H1 (cell line): ENCODE measurements at regions not wholly inside any gene's neighbourhood (a gene's known extent, or its start where the extent isn't known, plus 50 kb on each side); places are given as distances from the start of the nearest gene placed in this dataset.

Source experiments
- CTCF ChIA-PET: fragments of 300-600 bp; sonication (Branson Sonifier 250); formaldehyde crosslinking; loops from one replicate; lab custom pipeline; 2021; ENCODE audit not compliant: partially characterized antibody; lab: Charles Lee
- POLR2A ChIA-PET: fragments of 300-600 bp; sonication (Branson Sonifier 250); formaldehyde crosslinking; loops from one replicate; lab custom pipeline; 2021; ENCODE audit warnings: inconsistent platforms; ENCODE audit not compliant: partially characterized antibody; lab: Charles Lee
- DNase-seq, 2 experiments: peaks; one replicate each; pipeline versions ENCODE4 v3.0.0 to v3.0.0-alpha.2; 2010 to 2022; ENCODE audit warnings: low spot score in 2 of 2, low read depth in 1 of 2, mixed read lengths in 1 of 2
- FAIRE-seq: peaks from 2 replicates; lab custom pipeline; 2011; peaks lifted over from hg19 to GRCh38; lab: Jason Lieb, UNC
- H2AFZ ChIP-seq: 2 replicates; pipeline ENCODE4 v1.8.1; 2012; ENCODE audit warnings: low read length, inconsistent platforms
- H2AK5ac ChIP-seq: 2 replicates; pipeline ENCODE4 v1.6.1; 2013; ENCODE audit warnings: low read depth, low read length
- H2BK120ac ChIP-seq: replicated peaks from 2 replicates; pipeline ENCODE3; 2013; ENCODE audit warnings: low read depth, low read length, inconsistent platforms
- H2BK12ac ChIP-seq: 2 replicates; pipeline ENCODE4 v1.6.1; 2013; ENCODE audit warnings: low read depth, low read length
- H2BK15ac ChIP-seq: 2 replicates; pipeline ENCODE4 v1.6.1; 2013; ENCODE audit warnings: low read length
- H2BK20ac ChIP-seq: 2 replicates; pipeline ENCODE4 v1.6.1; 2013; ENCODE audit warnings: low read length
- H2BK5ac ChIP-seq: 2 replicates; pipeline ENCODE4 v1.6.1; 2013; ENCODE audit warnings: low read depth, low read length
- H3K14ac ChIP-seq: 2 replicates; pipeline ENCODE4 v1.6.1; 2013; ENCODE audit warnings: inconsistent platforms; ENCODE audit not compliant: insufficient read length
- H3K18ac ChIP-seq: 2 replicates; pipeline ENCODE4 v1.6.1; 2013; ENCODE audit warnings: low read length; ENCODE audit errors: extremely low read depth
- H3K23ac ChIP-seq: 2 replicates; pipeline ENCODE4 v1.6.1; 2013; ENCODE audit warnings: inconsistent platforms; ENCODE audit not compliant: insufficient read length
- H3K23me2 ChIP-seq: 2 replicates; pipeline ENCODE4 v1.6.1; 2013; ENCODE audit warnings: low read depth, low read length
- H3K27ac ChIP-seq: 2 replicates; pipeline ENCODE4 v1.6.1; 2011; ENCODE audit warnings: low read depth, low read length, inconsistent platforms
- H3K27me3 ChIP-seq, 4 experiments: replicated peaks in 1 of 4; 1 replicate in 1 of 4; 2 replicates in 3 of 4; pipeline versions ENCODE4 v1.6.1 to v1.8.1; 2011 to 2013; ENCODE audit warnings: low read length in 3 of 4, mild to moderate bottlenecking in 3 of 4, inconsistent platforms in 2 of 4, mixed read lengths in 2 of 4, moderate library complexity in 1 of 4; ENCODE audit not compliant: control insufficient read depth in 3 of 4, insufficient read depth in 3 of 4; ENCODE audit errors: extremely low read depth in 1 of 4
- H3K36me3 ChIP-seq, 4 experiments: 2 replicates each; pipeline versions ENCODE4 v1.6.1 to v1.8.1; 2011 to 2013; ENCODE audit warnings: mild to moderate bottlenecking in 4 of 4, low read length in 3 of 4, moderate library complexity in 2 of 4, control low read depth in 1 of 4, inconsistent platforms in 1 of 4; ENCODE audit not compliant: insufficient read depth in 4 of 4, control insufficient read depth in 2 of 4
- H3K4ac ChIP-seq: replicated peaks from 2 replicates; pipeline ENCODE3; 2013; ENCODE audit warnings: low read length, low read depth, mixed read lengths, inconsistent platforms; ENCODE audit not compliant: insufficient read length
- H3K4me1 ChIP-seq, 4 experiments: replicated peaks in 1 of 4; 1 replicate in 1 of 4; 2 replicates in 3 of 4; pipeline versions ENCODE4 v1.6.1 to v1.8.1; 2011 to 2013; ENCODE audit warnings: low read length in 3 of 4, inconsistent platforms in 2 of 4, mixed read lengths in 1 of 4; ENCODE audit not compliant: insufficient read depth in 4 of 4, control insufficient read depth in 3 of 4
- H3K4me2 ChIP-seq, 2 experiments: 2 replicates each; pipeline versions ENCODE4 v1.6.1 to v1.8.1; 2011 to 2013; ENCODE audit warnings: low read depth in 2 of 2, low read length in 2 of 2, control low read depth in 1 of 2, inconsistent platforms in 1 of 2, mild to moderate bottlenecking in 1 of 2; ENCODE audit not compliant: insufficient read depth in 1 of 2
- H3K4me3 ChIP-seq, 4 experiments: fragments of 200-600, 300-600 bp in 1 of 4; sonication (generic), shearing (Covaris generic), sonication (Bioruptor Twin) in 1 of 4; 2 replicates each; pipeline versions ENCODE4 v1.5.1 to v1.8.1; 2011 to 2016; ENCODE audit warnings: low read length in 4 of 4, low read depth in 3 of 4, control low read depth in 2 of 4, inconsistent platforms in 2 of 4, mild to moderate bottlenecking in 2 of 4, mixed read lengths in 1 of 4, moderate library complexity in 1 of 4; ENCODE audit not compliant: insufficient read depth in 2 of 4; ENCODE audit errors: extremely low read depth in 1 of 4
- H3K56ac ChIP-seq: replicated peaks from 2 replicates; pipeline ENCODE3; 2013; ENCODE audit warnings: low read depth, mild to moderate bottlenecking, mixed read lengths, low read length, inconsistent platforms; ENCODE audit not compliant: insufficient read length
- H3K79me1 ChIP-seq: 2 replicates; pipeline ENCODE4 v1.6.1; 2013; ENCODE audit warnings: low read depth, low read length, control low read depth
- H3K79me2 ChIP-seq, 2 experiments: 2 replicates each; pipeline versions ENCODE4 v1.6.1 to v1.8.1; 2012 to 2013; ENCODE audit warnings: low read length in 2 of 2, mild to moderate bottlenecking in 2 of 2, inconsistent platforms in 1 of 2; ENCODE audit not compliant: insufficient read depth in 2 of 2, control insufficient read depth in 1 of 2
- H3K9ac ChIP-seq, 4 experiments: replicated peaks in 1 of 4; 1 replicate in 1 of 4; 2 replicates in 3 of 4; pipeline versions ENCODE4 v1.6.1 to v1.8.1; 2011 to 2013; ENCODE audit warnings: low read depth in 3 of 4, low read length in 3 of 4, control low read depth in 2 of 4, mild to moderate bottlenecking in 2 of 4, moderate library complexity in 2 of 4, inconsistent platforms in 1 of 4; ENCODE audit errors: extremely low read depth in 1 of 4
- H3K9me3 ChIP-seq, 2 experiments: 2 replicates each; pipeline versions ENCODE4 v1.6.1 to v1.8.1; 2012 to 2013; ENCODE audit warnings: mild to moderate bottlenecking in 2 of 2, moderate library complexity in 2 of 2, control low read depth in 1 of 2, inconsistent platforms in 1 of 2, low read depth in 1 of 2, low read length in 1 of 2, mixed read lengths in 1 of 2; ENCODE audit not compliant: insufficient read depth in 2 of 2
- H4K20me1 ChIP-seq, 2 experiments: replicated peaks in 1 of 2; 2 replicates each; pipeline versions ENCODE3 to v1.8.1; 2011 to 2013; ENCODE audit warnings: inconsistent platforms in 2 of 2, low read length in 2 of 2, mild to moderate bottlenecking in 1 of 2; ENCODE audit not compliant: insufficient read depth in 2 of 2, control insufficient read depth in 1 of 2
- H4K5ac ChIP-seq: 2 replicates; pipeline ENCODE4 v1.6.1; 2013; ENCODE audit warnings: low read length, low read depth, mixed read lengths, inconsistent platforms; ENCODE audit not compliant: insufficient read length
- H4K8ac ChIP-seq: 2 replicates; pipeline ENCODE4 v1.8.0; 2013; ENCODE audit warnings: mild to moderate bottlenecking, moderate library complexity, low read length, inconsistent platforms; ENCODE audit not compliant: insufficient read depth; ENCODE audit errors: extremely low read depth
- H4K91ac ChIP-seq: replicated peaks from 2 replicates; pipeline ENCODE3; 2013; ENCODE audit warnings: low read length, mixed read lengths, inconsistent platforms; ENCODE audit not compliant: insufficient read length
- BACH1 ChIP-seq: IDR thresholded peaks from 2 replicates; pipeline ENCODE4 v1.6.1; 2012; ENCODE audit warnings: low read length, improper control_type of control experiment
- CREB1 ChIP-seq: IDR thresholded peaks from 2 replicates; pipeline ENCODE4 v1.6.1; 2012; ENCODE audit warnings: inconsistent platforms
- FOSL1 ChIP-seq: IDR thresholded peaks from 2 replicates; pipeline ENCODE4 v1.6.1; 2011; ENCODE audit warnings: mild to moderate bottlenecking, low read depth, low read length, moderate library complexity; ENCODE audit not compliant: insufficient read depth
- POLR2AphosphoS5 ChIP-seq: IDR thresholded peaks from 2 replicates; pipeline ENCODE4 v1.6.1; 2011; ENCODE audit warnings: low read depth, low read length
- WGBS, 2 experiments: shearing (Covaris generic) in 1 of 2; methylation state at CpG; one replicate each; pipeline versions ENCODE4 v1.1.6 to v1.1.7; 2013 to 2015; ENCODE audit warnings: low lambda C conversion rate in 2 of 2, mixed read lengths in 2 of 2, inconsistent platforms in 1 of 2, low coverage in 1 of 2, missing lambda C conversion rate in 1 of 2; ENCODE audit not compliant: insufficient replicate concordance in 2 of 2, insufficient coverage in 1 of 2, insufficient read length in 1 of 2; ENCODE audit errors: extremely low coverage in 1 of 2, missing lambda C conversion rate in 1 of 2; 5-methylcytosine and 5-hydroxymethylcytosine counted together

GRCh38 chr18:64679121-64679520, 530.2 kb upstream of the LINC00305 start:
- H2BK15ac ChIP-seq: no peak overlapping the region
- ChIA-PET CTCF (interaction anchor here (0.7 kb wide), 1 partner anchor 14 kb away, joined by 3 read pairs; no protein-coding TSS in a partner anchor), POLR2A (interaction anchor here (1.4 kb wide), 1 partner anchor 10 kb away, joined by 3 read pairs; no protein-coding TSS in a partner anchor)
- H3K56ac ChIP-seq: no peak overlapping the region
- H4K91ac ChIP-seq: no peak overlapping the region
- no peak overlapping the region for H3K14ac ChIP-seq
- no peak overlapping the region for H3K23ac ChIP-seq
- no peak overlapping the region for H3K9ac ChIP-seq
- no peaks in the 10 kb centered on the region for H3K79me2 ChIP-seq
- H2AK5ac ChIP-seq: no peak overlapping the region
- no peak overlapping the region for H3K27ac ChIP-seq
- no peak overlapping the region for H3K4me3 ChIP-seq
- peaks cover 0 to 6% (median 4%) of the 10 kb centered on the region in 4 experiments; a peak in 3 of 7 replicates for H3K4me1 ChIP-seq
- no peak overlapping the region for H2BK20ac ChIP-seq
- no peak overlapping the region for H2AFZ ChIP-seq
- no peak overlapping the region for H3K4me2 ChIP-seq
- DNase-seq: no peak
- H4K20me1 ChIP-seq: no peaks in the 10 kb centered on the region
- 54% methylated on average over 2 of the region's 2 CpGs; no CpG with 5 or more reads in 1 of the 2 experiments for WGBS, 2 experiments
- H3K36me3 ChIP-seq: no peaks in the 10 kb centered on the region
- TF ChIP-seq POLR2AphosphoS5: no peak
- no peak for TF ChIP-seq CREB1
- no peak for TF ChIP-seq FOSL1
- no peak for TF ChIP-seq BACH1
- H2BK12ac ChIP-seq: no peak overlapping the region
- no peak overlapping the region for H3K4ac ChIP-seq
- H4K8ac ChIP-seq: no peak overlapping the region
- no peaks in the 10 kb centered on the region for H3K9me3 ChIP-seq
- no peak overlapping the region for H2BK120ac ChIP-seq
- H3K79me1 ChIP-seq: no peaks in the 10 kb centered on the region
- no peak for FAIRE-seq
- no peak overlapping the region for H3K18ac ChIP-seq
- no peaks in the 10 kb centered on the region for H3K23me2 ChIP-seq
- no peak overlapping the region for H4K5ac ChIP-seq
- H2BK5ac ChIP-seq: no peak overlapping the region
- H3K27me3 ChIP-seq: no peaks in the 10 kb centered on the region
